B cell (primary cell): ENCODE measurements at regions not wholly inside any gene's neighbourhood (a gene's known extent, or its start where the extent isn't known, plus 50 kb on each side); places are given as distances from the start of the nearest gene placed in this dataset.

Experiments used
- ATAC-seq: fragments of 200-7000 bp; cut with Tn5 transposase; one replicate; pipeline ENCODE4 v1.10.0; 2021; ENCODE audit warnings: low read depth, mild to moderate bottlenecking, moderate number of reproducible peaks, moderate library complexity
- CTCF ChIA-PET: fragments of 350-600 bp; sonication (Branson Sonifier 250); formaldehyde crosslinking; loops from one replicate; lab custom pipeline; 2021; ENCODE audit warnings: antibody characterized with exemption, inconsistent platforms; lab: Charles Lee
- POLR2A ChIA-PET: fragments of 350-600 bp; sonication (Branson Sonifier 250); formaldehyde crosslinking; loops from one replicate; lab custom pipeline; 2021; ENCODE audit warnings: antibody characterized with exemption; lab: Charles Lee
- DNase-seq: peaks from one replicate; pipeline ENCODE4 v3.0.0; 2013
- H2AFZ ChIP-seq: 2 replicates; pipeline ENCODE4 v1.6.1; 2012; ENCODE audit warnings: mild to moderate bottlenecking, low read depth, low read length; ENCODE audit not compliant: insufficient read depth, poor library complexity, severe bottlenecking
- H3K27ac ChIP-seq, 2 donors: 1 replicate in 1 of 2; 2 replicates in 1 of 2; pipeline ENCODE4 v1.5.1; 2012 to 2013; ENCODE audit warnings: low read length in 2 of 2, mild to moderate bottlenecking in 2 of 2, moderate library complexity in 1 of 2
- H3K27me3 ChIP-seq, 4 experiments: fragments of 200-600 bp in 1 of 4; sonication (generic) in 1 of 4; replicated peaks in 1 of 4; 1 replicate in 2 of 4; 2 replicates in 2 of 4; pipeline versions ENCODE4 v1.6.1 to v1.7.0; 2013 to 2016; ENCODE audit warnings: low read length in 3 of 4, mild to moderate bottlenecking in 2 of 4, mixed read lengths in 1 of 4, moderate library complexity in 1 of 4; ENCODE audit not compliant: insufficient read depth in 4 of 4, control insufficient read depth in 3 of 4; ENCODE audit errors: control extremely low read depth in 1 of 4
- H3K36me3 ChIP-seq, 2 experiments: replicated peaks in 1 of 2; 1 replicate in 1 of 2; 2 replicates in 1 of 2; pipeline versions ENCODE4 v1.6.1 to v1.7.1; 2013; ENCODE audit warnings: low read length in 1 of 2; ENCODE audit not compliant: insufficient read depth in 2 of 2, control insufficient read depth in 1 of 2; ENCODE audit errors: control extremely low read depth in 1 of 2, extremely low read depth in 1 of 2
- H3K4me1 ChIP-seq, 2 donors: fragments of 200-600 bp in 1 of 2; sonication (generic) in 1 of 2; 1 replicate in 1 of 2; 2 replicates in 1 of 2; pipeline versions ENCODE4 v1.5.1 to v1.6.1; 2013 to 2017; ENCODE audit warnings: low read length in 2 of 2; ENCODE audit not compliant: control insufficient read depth in 2 of 2, insufficient read depth in 2 of 2
- H3K4me2 ChIP-seq: replicated peaks from 2 replicates; pipeline ENCODE3; 2012; ENCODE audit warnings: mild to moderate bottlenecking, low read depth, low read length; ENCODE audit not compliant: poor library complexity, severe bottlenecking
- H3K4me3 ChIP-seq, 5 experiments: fragments of 200-600 bp in 1 of 5; sonication (generic) in 1 of 5; 1 replicate in 3 of 5; 2 replicates in 2 of 5; pipeline versions ENCODE4 v1.5.1 to v1.7.0; 2011 to 2016; ENCODE audit warnings: low read length in 4 of 5, mild to moderate bottlenecking in 4 of 5, low read depth in 2 of 5, control low read depth in 1 of 5, moderate library complexity in 1 of 5; ENCODE audit not compliant: insufficient read depth in 1 of 5; ENCODE audit errors: control extremely low read depth in 1 of 5, extremely low read depth in 1 of 5
- H3K79me2 ChIP-seq: fragments of 200-600 bp; sonication (generic); one replicate; pipeline ENCODE4 v1.6.0; 2016; ENCODE audit warnings: low read length; ENCODE audit not compliant: control insufficient read depth, insufficient read depth
- H3K9ac ChIP-seq: fragments of 200-600 bp; sonication (generic); 2 replicates; pipeline ENCODE4 v1.6.1; 2017; ENCODE audit warnings: mild to moderate bottlenecking, low read length, moderate library complexity
- H3K9me3 ChIP-seq, 3 donors: one replicate each; pipeline versions ENCODE4 v1.6.1 to v1.7.1; 2013; ENCODE audit warnings: low read length in 2 of 3; ENCODE audit not compliant: control insufficient read depth in 2 of 3, insufficient read depth in 1 of 3; ENCODE audit errors: control extremely low read depth in 1 of 3
- H4K20me1 ChIP-seq: 2 replicates; pipeline ENCODE4 v1.6.0; 2012; ENCODE audit warnings: mild to moderate bottlenecking, low read length; ENCODE audit not compliant: insufficient read depth, control insufficient read depth, poor library complexity, severe bottlenecking
- H3K27ac Mint-ChIP-seq: one replicate; pipeline ENCODE4 v1.8.0; 2021; ENCODE audit warnings: mixed read lengths
- H3K27me3 Mint-ChIP-seq: one replicate; pipeline ENCODE4 v1.8.0; 2021; ENCODE audit warnings: mixed read lengths
- H3K4me1 Mint-ChIP-seq: one replicate; pipeline ENCODE4 v1.8.0; 2021; ENCODE audit warnings: mixed read lengths
- H3K4me3 Mint-ChIP-seq: one replicate; pipeline ENCODE4 v1.8.0; 2021; ENCODE audit warnings: mixed read lengths
- H3K9me3 Mint-ChIP-seq: one replicate; pipeline ENCODE4 v1.8.0; 2022; ENCODE audit warnings: mixed read lengths; ENCODE audit not compliant: insufficient read depth
- CTCF ChIP-seq: fragments of 200-600 bp; IDR thresholded peaks from one replicate; pipeline ENCODE4 v1.8.0; 2022; ENCODE audit warnings: antibody characterized with exemption, mild to moderate bottlenecking
- EZH2 ChIP-seq: IDR thresholded peaks from 2 replicates; pipeline ENCODE4 v1.6.1; 2012; ENCODE audit warnings: borderline replicate concordance, low read depth, mild to moderate bottlenecking, moderate library complexity, low read length; ENCODE audit not compliant: insufficient read depth, poor library complexity, severe bottlenecking
- WGBS: methylation state at CpG from one replicate; pipeline ENCODE4 v1.1.5; 2013; ENCODE audit warnings: missing lambda C conversion rate; ENCODE audit not compliant: insufficient coverage; 5-methylcytosine and 5-hydroxymethylcytosine counted together
- intact Hi-C: fragments of 100-400 bp; cut with micrococcal nuclease; formaldehyde crosslinking; loops from one replicate; pipeline ENCODE4 v1.10.0; 2022

- Histone ChIP-seq H3K9ac (no peak overlapping the region), H3K4me2 (no peak overlapping the region), H3K4me3 (no peak overlapping the region), H3K79me2 (no peaks in the 10 kb centered on the region), H3K9me3 (peaks cover 0 to 4% (median 0%) of the 10 kb centered on the region in 3 donors), H3K27me3 (no peaks in the 10 kb centered on the region), H4K20me1 (no peaks in the 10 kb centered on the region), H3K4me1 (peaks cover 9 to 19% of the 10 kb centered on the region in 2 donors), H3K27ac (no peak overlapping the region), H2AFZ (no peak overlapping the region), H3K36me3 (no peaks in the 10 kb centered on the region)
- intact Hi-C loops, result no loop called here
- no peak overlapping the region for H3K4me3 Mint-ChIP-seq
- ChIA-PET POLR2A (interaction anchor here (0.7 kb wide), 1 partner anchor 111 kb away, joined by 4 read pairs; no protein-coding TSS in a partner anchor), CTCF (interaction anchor here (0.7 to 1.0 kb wide), 2 partner anchors 10 to 71 kb away, joined by 3 to 4 read pairs; no protein-coding TSS in a partner anchor)
- DNase-seq, result no peak
- no peaks in the 10 kb centered on the region for H3K27me3 Mint-ChIP-seq
- TF ChIP-seq EZH2, result no peak
- TF ChIP-seq CTCF, result no peak
- H3K4me1 Mint-ChIP-seq, result peaks cover 16% of the 10 kb centered on the region
- H3K27ac Mint-ChIP-seq, result no peak overlapping the region
- peaks cover 4% of the 10 kb centered on the region for H3K9me3 Mint-ChIP-seq
- no peak for ATAC-seq
These were observed 239.5 kb upstream of the MAP3K1 start for GRCh38 chr5:56575821-56576220.

GRCh38 chr5:56574778-56575177, 240.6 kb upstream of the MAP3K1 start:
- H3K27me3 ChIP-seq, result no peaks in the 10 kb centered on the region
- DNase-seq (no peak), ATAC-seq (no peak)
- CTCF ChIA-PET, result no interaction called here
- no peaks in the 10 kb centered on the region for H3K79me2 ChIP-seq
- H3K4me3 ChIP-seq, result no peak overlapping the region
- POLR2A ChIA-PET, result no interaction called here
- no peak for TF ChIP-seq CTCF
- TF ChIP-seq EZH2, result no peak
- Mint-ChIP-seq H3K27ac (no peak overlapping the region), H3K9me3 (peaks cover 4% of the 10 kb centered on the region), H3K27me3 (no peaks in the 10 kb centered on the region), H3K4me1 (peaks cover 8% of the 10 kb centered on the region), H3K4me3 (no peak overlapping the region)
- no peaks in the 10 kb centered on the region for H3K36me3 ChIP-seq
- H3K27ac ChIP-seq, result no peak overlapping the region
- 100% methylated on average over 1 of the region's 1 CpG for WGBS
- no peak overlapping the region for H3K4me2 ChIP-seq
- no peak overlapping the region for H3K9ac ChIP-seq
- H2AFZ ChIP-seq, result no peak overlapping the region
- peaks cover 6 to 12% of the 10 kb centered on the region in 2 donors for H3K4me1 ChIP-seq
- H3K9me3 ChIP-seq, result peaks cover 0 to 4% (median 0%) of the 10 kb centered on the region in 3 donors
- no peaks in the 10 kb centered on the region for H4K20me1 ChIP-seq
- intact Hi-C loops, result no loop called here
